Fibroblast of pulmonary artery (primary cell): ENCODE measurements at regions not wholly inside any gene's neighbourhood (a gene's known extent, or its start where the extent isn't known, plus 50 kb on each side); places are given as distances from the start of the nearest gene placed in this dataset.
A peak's percentile ranks its signal among the peaks of the same experiment; 100 is the strongest.

ENCODE experiments used
- DNase-seq: peaks from one replicate; pipeline ENCODE4 v3.0.0-alpha.2; 2010; ENCODE audit warnings: low read depth
- H3K4me3 ChIP-seq: replicated peaks from 2 replicates; pipeline ENCODE4 v1.5.1; 2011; ENCODE audit warnings: low read depth, mild to moderate bottlenecking, control low read depth, low read length, moderate library complexity
- CTCF ChIP-seq: IDR thresholded peaks from 2 replicates; pipeline ENCODE4 v1.5.1; 2011; ENCODE audit warnings: mild to moderate bottlenecking, control low read depth, low read length, inconsistent platforms; ENCODE audit errors: missing control alignments

- no peak for TF ChIP-seq CTCF
- no peak for DNase-seq
- no peak overlapping the region for H3K4me3 ChIP-seq
Observed at GRCh38 chr3:104561324-104561723, 805.4 kb upstream of the ALCAM start.

GRCh38 chr3:104564045-104564643 is 802.6 kb upstream of the ALCAM start:
- TF ChIP-seq CTCF = peak; percentile 73
- DNase-seq = peak; percentile 69
- H3K4me3 ChIP-seq = no peak overlapping the region

GRCh38 chr3:104566054-104566453 is 800.7 kb upstream of the ALCAM start:
- DNase-seq = no peak
- TF ChIP-seq CTCF = no peak
- no peak overlapping the region for H3K4me3 ChIP-seq

GRCh38 chr3:104575634-104576033 is 791.1 kb upstream of the ALCAM start:
- DNase-seq = no peak
- TF ChIP-seq CTCF = no peak
- H3K4me3 ChIP-seq = no peak overlapping the region

- no peak for TF ChIP-seq CTCF
- no peak overlapping the region for H3K4me3 ChIP-seq
- DNase-seq = no peak
Observed at GRCh38 chr3:104578558-104578957, 788.2 kb upstream of the ALCAM start.

- H3K4me3 ChIP-seq = no peak overlapping the region
- DNase-seq = no peak
- TF ChIP-seq CTCF = no peak
Observed at GRCh38 chr3:104582092-104582491, 784.6 kb upstream of the ALCAM start.

- peak; percentile 90 for DNase-seq
- H3K4me3 ChIP-seq = no peak overlapping the region
- TF ChIP-seq CTCF = no peak
Observed at GRCh38 chr3:104584682-104585081, 782.0 kb upstream of the ALCAM start.
